PC-3 (cell line): ENCODE measurements at regions not wholly inside any gene's neighbourhood (a gene's known extent, or its start where the extent isn't known, plus 50 kb on each side); places are given as distances from the start of the nearest gene placed in this dataset.

Experiments
- ATAC-seq: fragments of 200-7000 bp; cut with Tn5 transposase; 2 replicates; pipeline ENCODE4 v1.9.1; 2020; ENCODE audit warnings: mild to moderate bottlenecking, moderate library complexity
- BruUV-seq: library from RNA; stranded (reverse); fragments of 400-500 nt; replicated peaks from 2 replicates; lab custom pipeline; 2021; lab: Mats Ljungman, UMichigan
- CTCF ChIA-PET: fragments of 300-600 bp; sonication (Branson Sonifier 250); formaldehyde crosslinking; loops from one replicate; lab custom pipeline; 2022; ENCODE audit warnings: antibody characterized with exemption; lab: Charles Lee
- POLR2A ChIA-PET: fragments of 300-600 bp; sonication (Branson Sonifier 250); formaldehyde crosslinking; loops from one replicate; lab custom pipeline; 2022; ENCODE audit warnings: antibody characterized with exemption; ENCODE audit not compliant: unreplicated experiment; lab: Charles Lee
- DNase-seq: peaks from one replicate; pipeline ENCODE4 v3.0.0-alpha.2; 2015
- H2AFZ ChIP-seq: fragments of 300-600 bp; sonication (generic); 2 replicates; pipeline ENCODE4 v1.6.0; 2016; ENCODE audit warnings: antibody characterized with exemption, low read length
- H3F3A ChIP-seq: fragments of 300-600 bp; sonication (generic); one replicate; pipeline ENCODE4 v1.6.0; 2017; ENCODE audit warnings: antibody characterized with exemption, low read length, control low read depth, mild to moderate bottlenecking; ENCODE audit not compliant: unreplicated experiment
- H3K27ac ChIP-seq: fragments of 300-600 bp; sonication (generic); 2 replicates; pipeline ENCODE4 v1.5.1; 2016; ENCODE audit warnings: mild to moderate bottlenecking, low read length
- H3K27me3 ChIP-seq: fragments of 300-600 bp; sonication (generic); 2 replicates; pipeline ENCODE4 v1.6.1; 2016; ENCODE audit warnings: low read length, mixed read lengths
- H3K36me3 ChIP-seq: fragments of 300-600 bp; sonication (generic); 2 replicates; pipeline ENCODE4 v1.6.1; 2016; ENCODE audit warnings: low read depth, mixed run types, low read length, mixed read lengths
- H3K4me1 ChIP-seq: fragments of 300-600 bp; sonication (generic); 2 replicates; pipeline ENCODE4 v1.5.1; 2016; ENCODE audit warnings: low read length; ENCODE audit not compliant: insufficient read depth
- H3K4me2 ChIP-seq: fragments of 300-600 bp; sonication (generic); 2 replicates; pipeline ENCODE4 v1.6.0; 2016; ENCODE audit warnings: low read length
- H3K4me3 ChIP-seq: fragments of 300-600 bp; sonication (generic); 2 replicates; pipeline ENCODE4 v1.5.1; 2016; ENCODE audit warnings: mild to moderate bottlenecking, low read length, mixed read lengths
- H3K79me2 ChIP-seq: fragments of 300-600 bp; sonication (generic); 2 replicates; pipeline ENCODE4 v1.6.1; 2017; ENCODE audit warnings: low read length, mixed read lengths
- H3K9ac ChIP-seq: fragments of 300-600 bp; sonication (generic); 2 replicates; pipeline ENCODE4 v1.6.0; 2016; ENCODE audit warnings: mild to moderate bottlenecking, low read length
- H3K9me2 ChIP-seq: fragments of 300-600 bp; sonication (generic); replicated peaks from 2 replicates; pipeline ENCODE4 v1.6.1; 2016; ENCODE audit warnings: mixed run types, low read length, mixed read lengths
- H3K9me3 ChIP-seq: fragments of 300-600 bp; sonication (generic); 2 replicates; pipeline ENCODE4 v1.6.1; 2016; ENCODE audit warnings: low read length, mixed read lengths
- H4K20me1 ChIP-seq: fragments of 300-600 bp; sonication (generic); 2 replicates; pipeline ENCODE4 v1.6.1; 2016; ENCODE audit warnings: low read length, mixed read lengths
- CTCF ChIP-seq: fragments of 300-600 bp; sonication (generic); conservative IDR thresholded peaks from 2 replicates; pipeline ENCODE4 v1.5.1; 2017; ENCODE audit warnings: antibody characterized with exemption, low read depth, mild to moderate bottlenecking, low read length
- EZH2 ChIP-seq: fragments of 300-600 bp; sonication (generic); IDR thresholded peaks from one replicate; pipeline ENCODE4 v1.6.1; 2017; ENCODE audit warnings: antibody characterized with exemption, mild to moderate bottlenecking, low read length; ENCODE audit not compliant: unreplicated experiment
- EZH2phosphoT487 ChIP-seq: fragments of 300-600 bp; sonication (generic); IDR thresholded peaks from 2 replicates; pipeline ENCODE4 v1.6.1; 2018; ENCODE audit warnings: mild to moderate bottlenecking, antibody characterized with exemption, low read length, borderline replicate concordance
- intact Hi-C: fragments of 100-400 bp; cut with micrococcal nuclease; formaldehyde crosslinking; loops from 2 replicates; pipeline ENCODE4 v1.9.0; 2023

- Histone ChIP-seq H3F3A (no peaks in the 10 kb centered on the region), H3K79me2 (no peaks in the 10 kb centered on the region), H3K4me3 (no peak overlapping the region), H3K4me1 (no peaks in the 10 kb centered on the region), H3K27me3 (no peaks in the 10 kb centered on the region), H3K27ac (no peak overlapping the region), H3K9ac (no peak overlapping the region), H2AFZ (no peak overlapping the region), H3K9me2 (no peaks in the 10 kb centered on the region), H3K36me3 (no peaks in the 10 kb centered on the region), H4K20me1 (no peaks in the 10 kb centered on the region), H3K4me2 (no peak overlapping the region), H3K9me3 (no peaks in the 10 kb centered on the region)
- intact Hi-C loops: no loop called here
- POLR2A ChIA-PET: no interaction called here
- CTCF ChIA-PET: no interaction called here
- ATAC-seq (no peak), DNase-seq (peak; percentile 4)
- TF ChIP-seq CTCF (no peak), EZH2 (no peak), EZH2phosphoT487 (no peak)
- BruUV-seq: no TSS peak
Measured at GRCh38 chr2:153230977-153231376, 247.6 kb downstream of the RPRM start.

GRCh38 chr2:153228904-153229303, 249.7 kb downstream of the RPRM start:
- DNase-seq (no peak), ATAC-seq (no peak)
- TF ChIP-seq EZH2 (no peak), CTCF (no peak), EZH2phosphoT487 (no peak)
- POLR2A ChIA-PET: no interaction called here
- CTCF ChIA-PET: no interaction called here
- H3K4me1 ChIP-seq: no peaks in the 10 kb centered on the region
- no peaks in the 10 kb centered on the region for H3K79me2 ChIP-seq
- no peak overlapping the region for H3K9ac ChIP-seq
- no peaks in the 10 kb centered on the region for H4K20me1 ChIP-seq
- intact Hi-C loops: no loop called here
- H3K9me2 ChIP-seq: no peaks in the 10 kb centered on the region
- H3K4me2 ChIP-seq: no peak overlapping the region
- no peaks in the 10 kb centered on the region for H3K27me3 ChIP-seq
- no TSS peak for BruUV-seq
- no peak overlapping the region for H3K4me3 ChIP-seq
- no peaks in the 10 kb centered on the region for H3F3A ChIP-seq
- no peak overlapping the region for H2AFZ ChIP-seq
- H3K27ac ChIP-seq: no peak overlapping the region
- H3K9me3 ChIP-seq: no peaks in the 10 kb centered on the region
- no peaks in the 10 kb centered on the region for H3K36me3 ChIP-seq

- Histone ChIP-seq H3K4me3 (no peak overlapping the region), H3K27ac (no peak overlapping the region), H3K79me2 (no peaks in the 10 kb centered on the region), H4K20me1 (no peaks in the 10 kb centered on the region), H3K9ac (no peak overlapping the region), H2AFZ (no peak overlapping the region), H3F3A (no peaks in the 10 kb centered on the region), H3K4me2 (no peak overlapping the region), H3K9me2 (no peaks in the 10 kb centered on the region), H3K27me3 (no peaks in the 10 kb centered on the region), H3K36me3 (no peaks in the 10 kb centered on the region), H3K4me1 (no peaks in the 10 kb centered on the region), H3K9me3 (no peaks in the 10 kb centered on the region)
- POLR2A ChIA-PET: no interaction called here
- DNase-seq (no peak), ATAC-seq (no peak)
- CTCF ChIA-PET: no interaction called here
- intact Hi-C loops: no loop called here
- no TSS peak for BruUV-seq
- no peak for TF ChIP-seq CTCF
- no peak for TF ChIP-seq EZH2
- no peak for TF ChIP-seq EZH2phosphoT487
Measured at GRCh38 chr2:153227981-153228380, 250.6 kb downstream of the RPRM start.
